Activated T-cell treated with anti-CD3 and anti-CD28 coated beads, Interleukin-2, amount 50 U/mL, for 72 hours (primary cell): ENCODE measurements at regions not wholly inside any gene's neighbourhood (a gene's known extent, or its start where the extent isn't known, plus 50 kb on each side); places are given as distances from the start of the nearest gene placed in this dataset.

Experiments used
- ATAC-seq, 2 donors: fragments of 150-1000 bp; cut with Tn5 transposase; replicated peaks in 1 of 2; 2 replicates each; pipeline ENCODE4 v1.10.0; 2021; ENCODE audit warnings: moderate library complexity in 2 of 2, mild to moderate bottlenecking in 1 of 2
- DNase-seq, 2 donors: peaks; one replicate each; pipeline ENCODE4 v3.0.0; 2021 to 2022; ENCODE audit warnings: mixed read lengths in 1 of 2
- H3K27ac Mint-ChIP-seq: one replicate; pipeline ENCODE4 v1.8.0; 2022; ENCODE audit warnings: mild to moderate bottlenecking, moderate library complexity, mixed read lengths
- H3K27me3 Mint-ChIP-seq: one replicate; pipeline ENCODE4 v1.8.0; 2022; ENCODE audit warnings: low read depth, mixed read lengths
- H3K36me3 Mint-ChIP-seq, 2 donors: one replicate each; pipeline ENCODE4 v1.8.0; 2022; ENCODE audit warnings: mixed read lengths in 2 of 2, mild to moderate bottlenecking in 1 of 2; ENCODE audit not compliant: insufficient read depth in 2 of 2
- H3K4me1 Mint-ChIP-seq: one replicate; pipeline ENCODE4 v1.8.0; 2022; ENCODE audit warnings: low read depth, mixed read lengths
- H3K4me3 Mint-ChIP-seq, 2 donors: one replicate each; pipeline ENCODE4 v1.8.0; 2022; ENCODE audit warnings: mild to moderate bottlenecking in 2 of 2, mixed read lengths in 2 of 2, moderate library complexity in 2 of 2
- H3K9me3 Mint-ChIP-seq, 2 donors: one replicate each; pipeline ENCODE4 v1.8.0; 2022; ENCODE audit warnings: mixed read lengths in 2 of 2

- peaks cover 32% of the 10 kb centered on the region for H3K27me3 Mint-ChIP-seq
- no peak for ATAC-seq
- no peaks in the 10 kb centered on the region for H3K4me1 Mint-ChIP-seq
- no peak overlapping the region for H3K27ac Mint-ChIP-seq
- H3K4me3 Mint-ChIP-seq = no peak overlapping the region
- no peaks in the 10 kb centered on the region for H3K36me3 Mint-ChIP-seq
- no peak for DNase-seq
- H3K9me3 Mint-ChIP-seq = no peaks in the 10 kb centered on the region
Measured at GRCh38 chr7:94082126-94082525, 78.0 kb upstream of the BET1 start.

DNA sequence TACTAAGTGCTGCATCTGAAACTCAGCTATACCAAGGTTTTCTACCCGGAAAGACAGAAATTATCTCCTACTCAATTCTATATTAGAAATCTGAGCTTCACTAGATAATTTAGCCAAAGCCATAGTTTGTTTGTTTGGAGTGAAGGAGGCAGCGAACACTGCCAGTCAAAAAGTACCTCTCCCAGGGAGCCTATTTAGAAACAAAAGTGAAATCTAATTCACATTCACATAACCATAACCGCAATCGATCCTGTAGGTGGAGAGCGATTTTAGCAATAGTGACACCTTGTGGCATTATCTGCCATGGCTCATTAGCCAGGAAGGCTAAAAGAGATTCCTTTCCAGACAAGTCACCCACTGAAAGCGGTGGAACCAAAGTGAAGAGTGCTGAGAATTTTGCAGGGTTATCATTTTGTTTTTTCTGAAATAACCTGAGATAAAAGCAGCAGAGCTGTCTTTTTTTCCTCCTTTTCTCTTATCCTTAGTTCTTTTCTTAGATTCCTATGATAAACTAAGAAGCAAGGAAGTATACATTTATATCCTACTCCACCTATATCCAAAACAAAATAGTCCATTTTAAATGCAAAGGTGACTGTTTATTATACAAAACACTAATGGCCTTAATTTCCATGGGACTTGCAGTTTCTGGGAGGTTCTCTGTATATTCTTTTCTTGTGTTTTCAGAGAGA, 83.7 kb upstream of the BET1 start:
- DNase-seq = peak; percentile 48 to 56
- peak; percentile 93 to 96 for ATAC-seq
- Mint-ChIP-seq H3K4me1 (peaks cover 6% of the 10 kb centered on the region), H3K4me3 (peak overlapping the region; percentile 42 to 81), H3K36me3 (no peaks in the 10 kb centered on the region), H3K27ac (no peak overlapping the region), H3K9me3 (no peaks in the 10 kb centered on the region), H3K27me3 (peaks cover 13% of the 10 kb centered on the region)

DNA sequence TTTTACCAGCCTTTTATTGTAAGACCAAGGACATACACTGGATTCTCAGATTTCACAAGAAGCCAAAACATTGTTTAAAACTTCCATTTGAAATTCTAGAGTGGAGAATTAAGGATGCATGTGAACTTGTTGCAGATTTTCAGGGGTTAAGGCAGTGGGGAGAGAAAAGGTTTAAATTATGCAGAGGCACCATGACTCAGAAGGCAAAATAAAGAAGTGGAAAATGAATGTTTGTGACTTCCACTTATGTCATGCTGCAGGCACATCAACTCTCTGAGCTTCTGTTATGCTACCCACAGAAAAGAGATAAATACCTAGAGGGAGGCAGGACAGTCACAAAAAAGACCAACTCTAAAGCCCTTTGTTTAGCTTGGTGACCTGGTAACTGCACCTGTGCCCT, 84.4 kb upstream of the BET1 start:
- H3K4me3 Mint-ChIP-seq = no peak overlapping the region
- peaks cover 21% of the 10 kb centered on the region for H3K27me3 Mint-ChIP-seq
- H3K4me1 Mint-ChIP-seq = peaks cover 6% of the 10 kb centered on the region
- H3K27ac Mint-ChIP-seq = no peak overlapping the region
- no peaks in the 10 kb centered on the region for H3K36me3 Mint-ChIP-seq
- peak in 1 of 2 donors; percentile 32 for ATAC-seq
- no peaks in the 10 kb centered on the region for H3K9me3 Mint-ChIP-seq
- no peak for DNase-seq

DNA sequence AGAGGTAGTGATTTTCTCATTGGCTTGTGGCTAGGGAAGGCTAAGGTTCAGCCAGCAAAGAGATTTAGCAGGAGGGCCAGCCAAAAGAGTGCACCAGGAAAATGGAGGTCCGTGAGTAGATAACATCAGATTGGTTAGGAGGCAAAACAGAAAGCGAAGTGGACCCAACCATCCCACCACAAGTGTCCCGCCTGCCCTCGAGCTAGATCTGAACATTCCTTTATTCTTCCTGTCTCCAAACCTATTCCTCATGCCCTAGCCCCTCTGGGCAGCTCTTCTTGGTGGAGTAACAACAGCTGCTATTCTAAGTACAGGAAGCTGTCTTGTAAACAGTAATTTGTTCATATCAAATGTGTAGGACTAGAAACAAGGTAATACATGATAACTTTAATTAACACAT, 85.7 kb upstream of the BET1 start:
- Mint-ChIP-seq H3K27me3 (peaks cover 23% of the 10 kb centered on the region), H3K27ac (no peak overlapping the region), H3K9me3 (no peaks in the 10 kb centered on the region), H3K4me3 (no peak overlapping the region), H3K4me1 (peaks cover 6% of the 10 kb centered on the region), H3K36me3 (no peaks in the 10 kb centered on the region)
- ATAC-seq = no peak
- no peak for DNase-seq

DNA sequence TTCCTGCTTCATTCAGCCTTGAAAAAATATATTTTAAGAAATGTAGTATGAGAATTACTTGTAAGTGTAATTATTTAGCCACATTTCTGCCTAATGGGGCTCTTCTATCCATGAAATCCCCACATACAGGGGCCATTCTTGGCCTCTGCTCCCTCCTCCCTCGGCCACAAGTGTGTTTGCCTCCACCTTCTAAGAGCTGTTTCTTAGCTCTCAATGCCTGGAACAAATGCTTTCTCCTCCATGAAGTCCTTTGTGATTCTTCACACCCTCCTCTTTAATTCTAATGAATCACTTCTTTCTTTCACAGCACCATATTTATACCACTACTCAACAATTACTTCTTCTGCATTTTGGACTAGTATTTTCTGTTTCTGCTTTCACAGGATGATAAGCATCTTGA, 88.8 kb upstream of the BET1 start:
- Mint-ChIP-seq H3K4me1 (no peaks in the 10 kb centered on the region), H3K36me3 (no peaks in the 10 kb centered on the region), H3K9me3 (no peaks in the 10 kb centered on the region), H3K4me3 (no peak overlapping the region), H3K27ac (no peak overlapping the region), H3K27me3 (peaks cover 32% of the 10 kb centered on the region)
- ATAC-seq (no peak), DNase-seq (no peak)

- no peaks in the 10 kb centered on the region for H3K36me3 Mint-ChIP-seq
- H3K27me3 Mint-ChIP-seq = peaks cover 32% of the 10 kb centered on the region
- H3K4me1 Mint-ChIP-seq = no peaks in the 10 kb centered on the region
- H3K4me3 Mint-ChIP-seq = no peak overlapping the region
- H3K27ac Mint-ChIP-seq = no peak overlapping the region
- no peak for DNase-seq
- no peaks in the 10 kb centered on the region for H3K9me3 Mint-ChIP-seq
- ATAC-seq = no peak
Measured at GRCh38 chr7:94094298-94094697, 90.1 kb upstream of the BET1 start.

DNA sequence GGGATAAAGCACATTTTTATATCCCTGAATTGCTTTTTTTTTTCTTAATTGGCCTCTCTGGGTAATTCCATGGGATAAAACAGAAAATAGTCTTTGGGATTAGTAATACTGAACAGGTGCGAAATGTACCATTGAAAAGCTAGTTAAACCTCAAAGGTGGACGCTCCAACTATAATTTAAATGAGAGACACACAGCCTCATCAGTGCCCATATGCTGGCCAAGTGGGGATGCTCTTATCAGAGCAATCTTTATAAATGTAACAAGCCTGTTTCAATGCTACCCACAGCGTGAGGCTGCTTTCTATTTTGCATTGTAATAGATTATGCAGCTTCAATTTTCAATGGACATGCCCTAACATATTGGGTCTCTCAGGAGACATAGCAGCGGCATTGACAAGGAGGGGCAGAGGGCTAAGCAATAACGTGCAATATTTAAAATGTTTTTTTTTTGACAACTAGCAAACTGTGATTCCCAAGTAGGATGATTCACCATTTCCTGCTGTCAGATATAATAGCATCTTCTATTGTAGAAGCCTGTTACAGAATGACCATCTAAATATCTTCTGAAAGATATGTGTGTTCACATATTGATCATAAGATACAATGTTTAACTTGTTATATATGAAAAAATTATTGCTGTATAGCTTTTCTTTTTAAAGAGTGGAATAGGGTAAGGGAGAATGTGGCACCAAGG, 91.3 kb upstream of the BET1 start:
- Mint-ChIP-seq H3K4me1 (no peaks in the 10 kb centered on the region), H3K27ac (no peak overlapping the region), H3K9me3 (no peaks in the 10 kb centered on the region), H3K36me3 (no peaks in the 10 kb centered on the region), H3K4me3 (no peak overlapping the region), H3K27me3 (peaks cover 32% of the 10 kb centered on the region)
- DNase-seq (no peak), ATAC-seq (no peak)

- H3K27ac Mint-ChIP-seq = no peak overlapping the region
- H3K27me3 Mint-ChIP-seq = peaks cover 9% of the 10 kb centered on the region
- no peak for ATAC-seq
- no peak for DNase-seq
- no peak overlapping the region for H3K4me3 Mint-ChIP-seq
- no peaks in the 10 kb centered on the region for H3K4me1 Mint-ChIP-seq
- peaks cover 0 to 1% of the 10 kb centered on the region in 2 donors for H3K36me3 Mint-ChIP-seq
- peaks cover 0 to 2% of the 10 kb centered on the region in 2 donors for H3K9me3 Mint-ChIP-seq
Measured at GRCh38 chr7:94099679-94100078, 95.5 kb upstream of the BET1 start.

GRCh38 chr7:94100723-94101345, 96.7 kb upstream of the BET1 start:
- no peak for ATAC-seq
- Mint-ChIP-seq H3K27ac (no peak overlapping the region), H3K4me3 (no peak overlapping the region), H3K27me3 (peaks cover 9% of the 10 kb centered on the region), H3K9me3 (peaks cover 0 to 2% of the 10 kb centered on the region in 2 donors), H3K4me1 (no peaks in the 10 kb centered on the region), H3K36me3 (peaks cover 0 to 1% of the 10 kb centered on the region in 2 donors)
- no peak for DNase-seq

DNA sequence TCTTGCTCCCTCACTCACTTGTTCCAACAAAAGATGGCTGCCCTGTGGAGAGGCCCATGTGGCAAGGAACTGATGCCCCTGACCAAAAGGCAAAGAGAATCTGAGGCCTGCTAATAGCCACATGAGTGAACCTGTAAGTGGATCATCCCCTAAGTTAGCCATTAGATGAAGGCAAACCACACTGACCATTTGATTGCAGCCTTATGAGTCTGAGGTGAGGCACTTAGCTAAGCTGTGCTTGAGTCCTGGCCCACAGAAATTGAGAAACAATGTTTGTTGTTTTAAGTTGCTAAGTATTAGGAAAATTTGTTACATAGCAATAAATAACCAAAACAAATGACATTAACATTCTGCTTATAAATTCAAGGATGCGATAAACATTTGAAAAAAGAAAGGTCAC, 100.1 kb upstream of the BET1 start:
- peaks cover 0 to 1% of the 10 kb centered on the region in 2 donors for H3K36me3 Mint-ChIP-seq
- ATAC-seq = no peak

GRCh38 chr7:94109556-94109955, 105.4 kb upstream of the BET1 start:
- DNase-seq (no peak), ATAC-seq (no peak)
- Mint-ChIP-seq H3K4me1 (no peaks in the 10 kb centered on the region), H3K27ac (no peak overlapping the region), H3K4me3 (no peak overlapping the region), H3K36me3 (no peaks in the 10 kb centered on the region), H3K27me3 (no peaks in the 10 kb centered on the region), H3K9me3 (no peaks in the 10 kb centered on the region)

More for the DNA sequence above, 100.1 kb upstream of the BET1 start:
- no peak overlapping the region for H3K4me3 Mint-ChIP-seq
- DNase-seq = no peak
- H3K27ac Mint-ChIP-seq = no peak overlapping the region
- peaks cover 0 to 2% of the 10 kb centered on the region in 2 donors for H3K9me3 Mint-ChIP-seq
- no peaks in the 10 kb centered on the region for H3K4me1 Mint-ChIP-seq
- H3K27me3 Mint-ChIP-seq = no peaks in the 10 kb centered on the region

GRCh38 chr7:94111009-94111408, 106.9 kb upstream of the BET1 start:
- H3K4me3 Mint-ChIP-seq = no peak overlapping the region
- no peak for ATAC-seq
- no peak for DNase-seq
- H3K36me3 Mint-ChIP-seq = no peaks in the 10 kb centered on the region
- H3K9me3 Mint-ChIP-seq = no peaks in the 10 kb centered on the region
- H3K27me3 Mint-ChIP-seq = no peaks in the 10 kb centered on the region
- H3K27ac Mint-ChIP-seq = no peak overlapping the region
- no peaks in the 10 kb centered on the region for H3K4me1 Mint-ChIP-seq

DNA sequence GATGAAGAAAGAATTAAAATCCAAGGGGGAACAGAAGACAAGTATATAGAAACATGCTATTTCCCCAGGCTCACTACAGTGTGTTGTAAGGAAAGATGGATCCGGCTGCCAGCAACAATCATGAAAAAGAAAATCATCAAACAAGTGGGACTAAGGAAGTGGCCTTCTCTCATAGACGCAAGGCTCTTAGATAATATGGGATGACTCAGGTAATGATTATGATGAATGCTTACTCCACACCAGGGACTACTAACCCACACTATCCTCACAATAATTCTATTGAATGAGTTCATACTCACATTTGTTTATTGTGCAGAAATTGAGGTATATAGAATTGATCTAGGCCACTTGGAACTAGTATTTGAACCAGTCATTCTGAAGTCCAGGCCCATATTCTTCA, 111.2 kb upstream of the BET1 start:
- Mint-ChIP-seq H3K27ac (no peak overlapping the region), H3K27me3 (no peaks in the 10 kb centered on the region), H3K4me1 (no peaks in the 10 kb centered on the region), H3K9me3 (no peaks in the 10 kb centered on the region), H3K36me3 (no peaks in the 10 kb centered on the region), H3K4me3 (no peak overlapping the region)
- DNase-seq (no peak), ATAC-seq (no peak)
